ENCODE measurements at regions not wholly inside any gene's neighbourhood (a gene's known extent, or its start where the extent isn't known, plus 50 kb on each side); places are given as distances from the start of the nearest gene placed in this dataset.
"Not testable (repeated sequence)": the region's sequence is repeated elsewhere in the genome, so short reads cannot be mapped to it uniquely, and the experiment has no call there.

- no peak for DNase-seq (ENCODE audit: low read depth)
These were observed 85.2 kb upstream of the NCOR2 start for GRCh38 chr12:124652661-124653060.

GRCh38 chr12:124651516-124652273, 84.3 kb upstream of the NCOR2 start:
- peak; percentile 20 for DNase-seq (ENCODE audit: low read depth)

GRCh38 chr12:124650912-124651311, 83.5 kb upstream of the NCOR2 start:
- no peak for DNase-seq (ENCODE audit: low read depth)

GRCh38 chr12:124648710-124649384, 81.4 kb upstream of the NCOR2 start:
- no peak for DNase-seq (ENCODE audit: low read depth)

- DNase-seq (ENCODE audit: low read depth), result no peak
These were observed 79.9 kb upstream of the NCOR2 start for GRCh38 chr12:124647316-124647715.

- no peak for DNase-seq (ENCODE audit: low read depth)
These were observed 79.2 kb upstream of the NCOR2 start for GRCh38 chr12:124646385-124647230.

- no peak for DNase-seq (ENCODE audit: low read depth)
These were observed 78.3 kb upstream of the NCOR2 start for GRCh38 chr12:124645530-124646244.

- not testable (repeated sequence) for DNase-seq (ENCODE audit: low read depth)
These were observed 76.4 kb upstream of the NCOR2 start for GRCh38 chr12:124643768-124644167.

GRCh38 chr12:124642105-124642504, 74.7 kb upstream of the NCOR2 start:
- no peak for DNase-seq (ENCODE audit: low read depth)

GRCh38 chr12:124641591-124641990, 74.2 kb upstream of the NCOR2 start:
- DNase-seq (ENCODE audit: low read depth), result no peak

GRCh38 chr12:124640056-124640455, 72.6 kb upstream of the NCOR2 start:
- DNase-seq (ENCODE audit: low read depth), result peak; percentile 46

- DNase-seq (ENCODE audit: low read depth), result no peak
These were observed 71.9 kb upstream of the NCOR2 start for GRCh38 chr12:124639122-124639806.

- DNase-seq (ENCODE audit: low read depth), result no peak
These were observed 70.2 kb upstream of the NCOR2 start for GRCh38 chr12:124637581-124637981.

- DNase-seq (ENCODE audit: low read depth), result no peak
These were observed 69.8 kb upstream of the NCOR2 start for GRCh38 chr12:124637163-124637562.

- DNase-seq (ENCODE audit: low read depth), result peak; percentile 60
These were observed 68.9 kb upstream of the NCOR2 start for GRCh38 chr12:124636138-124636978.

- no peak for DNase-seq (ENCODE audit: low read depth)
These were observed 67.9 kb upstream of the NCOR2 start for GRCh38 chr12:124635316-124635715.

GRCh38 chr12:124633365-124634362, 66.3 kb upstream of the NCOR2 start:
- DNase-seq (ENCODE audit: low read depth), result peak; percentile 42

GRCh38 chr12:124632519-124632984, 65.1 kb upstream of the NCOR2 start:
- no peak for DNase-seq (ENCODE audit: low read depth)

- no peak for DNase-seq (ENCODE audit: low read depth)
These were observed 64.4 kb upstream of the NCOR2 start for GRCh38 chr12:124631681-124632256.
